ENCODE measurements at regions not wholly inside any gene's neighbourhood (a gene's known extent, or its start where the extent isn't known, plus 50 kb on each side); places are given as distances from the start of the nearest gene placed in this dataset.

DNA sequence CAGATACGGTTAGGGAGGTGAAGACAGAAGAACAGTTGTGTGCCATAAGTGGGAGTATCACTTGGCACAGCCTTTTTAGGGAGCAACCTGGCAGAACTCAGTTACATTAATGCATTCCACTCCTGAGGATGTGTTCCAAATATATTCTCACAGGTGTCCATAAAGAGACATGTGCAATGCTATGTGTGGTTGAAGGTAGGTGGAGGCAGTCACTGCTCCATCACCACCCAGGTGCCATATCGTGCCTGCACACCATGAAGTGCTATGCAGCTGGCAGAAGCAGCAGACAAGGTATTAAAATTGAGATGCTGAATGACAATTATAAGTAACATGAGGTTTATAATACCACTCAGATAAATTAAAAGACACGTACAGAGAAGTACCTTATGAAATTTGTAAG is 248.0 kb upstream of the SFRP2 start:
- no peaks in the 10 kb centered on the region for H3K79me2 ChIP-seq (ENCODE audit: insufficient read depth, low read depth, low read length)
- CTCF ChIA-PET (ENCODE audit: unreplicated experiment): no interaction called here
- no peaks in the 10 kb centered on the region for H3K9me2 ChIP-seq (ENCODE audit: insufficient read depth, low read length)
- H3K4me1 ChIP-seq (ENCODE audit: insufficient read depth, low read length, poor library complexity, severe bottlenecking): no peaks in the 10 kb centered on the region
- DNase-seq (ENCODE audit: low spot score): no peak
- TF ChIP-seq, protein P1, sequence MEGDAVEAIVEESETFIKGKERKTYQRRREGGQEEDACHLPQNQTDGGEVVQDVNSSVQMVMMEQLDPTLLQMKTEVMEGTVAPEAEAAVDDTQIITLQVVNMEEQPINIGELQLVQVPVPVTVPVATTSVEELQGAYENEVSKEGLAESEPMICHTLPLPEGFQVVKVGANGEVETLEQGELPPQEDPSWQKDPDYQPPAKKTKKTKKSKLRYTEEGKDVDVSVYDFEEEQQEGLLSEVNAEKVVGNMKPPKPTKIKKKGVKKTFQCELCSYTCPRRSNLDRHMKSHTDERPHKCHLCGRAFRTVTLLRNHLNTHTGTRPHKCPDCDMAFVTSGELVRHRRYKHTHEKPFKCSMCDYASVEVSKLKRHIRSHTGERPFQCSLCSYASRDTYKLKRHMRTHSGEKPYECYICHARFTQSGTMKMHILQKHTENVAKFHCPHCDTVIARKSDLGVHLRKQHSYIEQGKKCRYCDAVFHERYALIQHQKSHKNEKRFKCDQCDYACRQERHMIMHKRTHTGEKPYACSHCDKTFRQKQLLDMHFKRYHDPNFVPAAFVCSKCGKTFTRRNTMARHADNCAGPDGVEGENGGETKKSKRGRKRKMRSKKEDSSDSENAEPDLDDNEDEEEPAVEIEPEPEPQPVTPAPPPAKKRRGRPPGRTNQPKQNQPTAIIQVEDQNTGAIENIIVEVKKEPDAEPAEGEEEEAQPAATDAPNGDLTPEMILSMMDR (conservative IDR thresholded peaks at IDR 0.05; ENCODE audit: low read length): no peak
- no peak for TF ChIP-seq EZH2phosphoT487 (IDR thresholded peaks at IDR 0.05; ENCODE audit: borderline replicate concordance, low read depth, low read length)
- no peaks in the 10 kb centered on the region for H4K20me1 ChIP-seq (ENCODE audit: insufficient read depth, low read length)
- no peak overlapping the region for H3K4me2 ChIP-seq (ENCODE audit: low read length)
- no peaks in the 10 kb centered on the region for H3K36me3 ChIP-seq (ENCODE audit: insufficient read depth, low read length)
- H3K4me3 ChIP-seq (ENCODE audit: low read depth, low read length, poor library complexity, severe bottlenecking): no peak overlapping the region
- H2AFZ ChIP-seq (ENCODE audit: low read length): no peak overlapping the region
- POLR2A ChIA-PET: no interaction called here
- BruUV-seq (replicated peaks): no TSS peak
- intact Hi-C loops (cut with micrococcal nuclease; ENCODE audit: unreplicated experiment): no loop called here
- no peaks in the 10 kb centered on the region for H3K9me3 ChIP-seq (ENCODE audit: low read length)
- H3K27ac ChIP-seq (ENCODE audit: low read depth, low read length, poor library complexity, severe bottlenecking): no peak overlapping the region

DNA sequence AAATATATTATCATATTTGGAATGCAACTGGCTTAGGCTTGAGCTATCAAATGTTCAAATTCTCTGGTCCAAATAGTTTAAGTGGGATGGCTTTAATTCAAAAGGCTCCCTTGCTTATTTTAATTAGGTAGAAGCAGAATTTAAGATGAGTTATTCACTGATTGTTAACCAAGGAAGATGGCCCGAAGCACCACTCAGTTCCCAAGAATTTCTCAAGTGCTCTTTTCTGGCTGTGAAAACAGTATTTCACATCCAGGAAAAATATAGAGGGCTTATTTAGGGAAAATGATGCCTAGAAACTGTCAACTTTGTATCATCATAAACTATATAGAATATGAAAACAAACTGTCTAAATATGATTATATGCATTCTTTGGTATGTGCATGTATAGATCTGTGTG is 246.5 kb upstream of the SFRP2 start:
- H3K9me2 ChIP-seq (ENCODE audit: insufficient read depth, low read length): no peaks in the 10 kb centered on the region
- H3K79me2 ChIP-seq (ENCODE audit: insufficient read depth, low read depth, low read length): no peaks in the 10 kb centered on the region
- CTCF ChIA-PET (ENCODE audit: unreplicated experiment): no interaction called here
- POLR2A ChIA-PET: no interaction called here
- no peak overlapping the region for H3K27ac ChIP-seq (ENCODE audit: low read depth, low read length, poor library complexity, severe bottlenecking)
- H4K20me1 ChIP-seq (ENCODE audit: insufficient read depth, low read length): no peaks in the 10 kb centered on the region
- TF ChIP-seq EZH2phosphoT487 (IDR thresholded peaks at IDR 0.05; ENCODE audit: borderline replicate concordance, low read depth, low read length): no peak
- TF ChIP-seq, protein P1 (conservative IDR thresholded peaks at IDR 0.05; ENCODE audit: low read length): no peak
- H3K4me1 ChIP-seq (ENCODE audit: insufficient read depth, low read length, poor library complexity, severe bottlenecking): no peaks in the 10 kb centered on the region
- no peak overlapping the region for H3K4me3 ChIP-seq (ENCODE audit: low read depth, low read length, poor library complexity, severe bottlenecking)
- H2AFZ ChIP-seq (ENCODE audit: low read length): no peak overlapping the region
- no peaks in the 10 kb centered on the region for H3K9me3 ChIP-seq (ENCODE audit: low read length)
- BruUV-seq (replicated peaks): no TSS peak
- no peak overlapping the region for H3K4me2 ChIP-seq (ENCODE audit: low read length)
- H3K36me3 ChIP-seq (ENCODE audit: insufficient read depth, low read length): no peaks in the 10 kb centered on the region
- no peak for DNase-seq (ENCODE audit: low spot score)
- intact Hi-C loops (cut with micrococcal nuclease; ENCODE audit: unreplicated experiment): no loop called here

DNA sequence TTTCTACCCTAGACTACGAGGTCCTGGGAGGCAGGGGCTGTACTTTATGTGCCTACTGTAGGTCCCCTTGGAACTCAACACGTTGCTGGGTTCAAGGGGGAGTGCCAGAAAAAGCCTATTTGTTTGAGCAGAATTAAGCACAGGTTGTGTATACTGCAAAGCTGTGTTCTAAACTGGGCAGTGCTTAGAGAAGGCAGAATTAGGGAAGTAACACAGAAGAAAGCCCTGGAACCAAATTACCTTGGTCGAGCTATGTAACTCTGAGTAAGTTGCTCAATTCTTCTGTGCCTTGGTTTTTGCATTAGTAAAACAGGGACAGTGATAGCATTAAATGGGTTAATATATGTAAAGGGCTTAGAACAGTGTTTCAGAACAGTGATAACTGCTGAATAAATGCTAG is 245.0 kb upstream of the SFRP2 start:
- no peaks in the 10 kb centered on the region for H4K20me1 ChIP-seq (ENCODE audit: insufficient read depth, low read length)
- no peaks in the 10 kb centered on the region for H3K9me3 ChIP-seq (ENCODE audit: low read length)
- TF ChIP-seq, protein P1 (conservative IDR thresholded peaks at IDR 0.05; ENCODE audit: low read length): no peak
- no peak for TF ChIP-seq EZH2phosphoT487 (IDR thresholded peaks at IDR 0.05; ENCODE audit: borderline replicate concordance, low read depth, low read length)
- H3K27ac ChIP-seq (ENCODE audit: low read depth, low read length, poor library complexity, severe bottlenecking): no peak overlapping the region
- no TSS peak for BruUV-seq (replicated peaks)
- H2AFZ ChIP-seq (ENCODE audit: low read length): no peak overlapping the region
- no peak overlapping the region for H3K4me3 ChIP-seq (ENCODE audit: low read depth, low read length, poor library complexity, severe bottlenecking)
- no peaks in the 10 kb centered on the region for H3K79me2 ChIP-seq (ENCODE audit: insufficient read depth, low read depth, low read length)
- intact Hi-C loops (cut with micrococcal nuclease; ENCODE audit: unreplicated experiment): no loop called here
- ChIA-PET CTCF (ENCODE audit: unreplicated experiment) (no interaction called here), POLR2A (interaction anchor here (0.7 kb wide), 1 partner anchor 1164 kb away, joined by 3 read pairs; no protein-coding TSS in a partner anchor)
- H3K4me1 ChIP-seq (ENCODE audit: insufficient read depth, low read length, poor library complexity, severe bottlenecking): no peaks in the 10 kb centered on the region
- DNase-seq (ENCODE audit: low spot score): no peak
- no peaks in the 10 kb centered on the region for H3K36me3 ChIP-seq (ENCODE audit: insufficient read depth, low read length)
- no peak overlapping the region for H3K4me2 ChIP-seq (ENCODE audit: low read length)
- no peaks in the 10 kb centered on the region for H3K9me2 ChIP-seq (ENCODE audit: insufficient read depth, low read length)

Measured in OCI-LY7 (cell line).